Right cardiac atrium (tissue), 5 donors: ENCODE measurements at regions not wholly inside any gene's neighbourhood (a gene's known extent, or its start where the extent isn't known, plus 50 kb on each side); places are given as distances from the start of the nearest gene placed in this dataset.

Experiments
- ATAC-seq, 2 donors: fragments of 200-7000 bp; cut with Tn5 transposase; one replicate each; pipeline versions ENCODE4 v1.8.0 to v1.9.1; 2020; ENCODE audit warnings: moderate library complexity in 2 of 2, mild to moderate bottlenecking in 1 of 2
- DNase-seq, 3 donors: peaks; one replicate each; pipeline ENCODE4 v3.0.0-alpha.2; 2020
- H3K27ac ChIP-seq: one replicate; pipeline ENCODE4 v1.5.1; 2013; ENCODE audit warnings: mild to moderate bottlenecking, low read length, control low read depth, moderate library complexity
- H3K27me3 ChIP-seq: one replicate; pipeline ENCODE4 v1.6.1; 2013; ENCODE audit not compliant: control insufficient read depth, insufficient read depth
- H3K4me1 ChIP-seq: one replicate; pipeline ENCODE4 v1.6.1; 2013; ENCODE audit warnings: low read length; ENCODE audit not compliant: control insufficient read depth, insufficient read depth
- H3K4me3 ChIP-seq: one replicate; pipeline ENCODE4 v1.5.1; 2013; ENCODE audit warnings: low read length, control low read depth
- H3K9me3 ChIP-seq: one replicate; pipeline ENCODE4 v1.6.1; 2013; ENCODE audit warnings: low read length; ENCODE audit not compliant: control insufficient read depth
- WGBS: extraction: QIAGEN DNeasy Blood & Tissue Kit; methylation state at CpG from one replicate; pipeline ENCODE4 v1.1.7; 2013; 5-methylcytosine and 5-hydroxymethylcytosine counted together
- intact Hi-C, 4 donors: fragments of 100-400 bp; cut with DNase I; formaldehyde crosslinking; loops; one replicate each; pipeline versions ENCODE4 v1.11.0 to v1.14.0; 2022 to 2023
- donor health status: healthy with polysubstance abuse.
- donor health status: DM: no; HTN: yes; CAD: no.
- donor health status: DM: no; HTN: no; CAD: no.
- donor health status: DM: no; HTN: yes; CAD: no; lungs with severe emphysema.
- donor health status: DM: yes; HTN: yes; CAD: no.

- Histone ChIP-seq H3K27ac (no peak overlapping the region), H3K4me3 (no peak overlapping the region), H3K27me3 (no peaks in the 10 kb centered on the region), H3K9me3 (no peaks in the 10 kb centered on the region), H3K4me1 (no peaks in the 10 kb centered on the region)
- 88% methylated on average over 3 of the region's 3 CpGs for WGBS
- DNase-seq, result no peak
- intact Hi-C loops, result no loop called here
- ATAC-seq, result no peak
Measured at GRCh38 chr2:40544072-40544471, 92.2 kb upstream of the SLC8A1 start.

- 68% methylated on average over 4 of the region's 4 CpGs for WGBS
- Histone ChIP-seq H3K4me1 (no peaks in the 10 kb centered on the region), H3K4me3 (no peak overlapping the region), H3K9me3 (no peaks in the 10 kb centered on the region), H3K27me3 (no peaks in the 10 kb centered on the region), H3K27ac (no peak overlapping the region)
- no peak for ATAC-seq
- DNase-seq, result no peak
- intact Hi-C loops, result no loop called here
Measured at GRCh38 chr2:40545645-40546044, 93.8 kb upstream of the SLC8A1 start.

- WGBS, result 70% methylated on average over 8 of the region's 8 CpGs
- no peak overlapping the region for H3K4me3 ChIP-seq
- DNase-seq (no peak), ATAC-seq (no peak)
- intact Hi-C loops, result no loop called here
- H3K27me3 ChIP-seq, result no peaks in the 10 kb centered on the region
- H3K9me3 ChIP-seq, result no peaks in the 10 kb centered on the region
- H3K27ac ChIP-seq, result no peak overlapping the region
- H3K4me1 ChIP-seq, result peaks cover 4% of the 10 kb centered on the region
Measured at GRCh38 chr2:40546439-40547191, 94.7 kb upstream of the SLC8A1 start.

GRCh38 chr2:40548521-40548920, 96.6 kb upstream of the SLC8A1 start:
- H3K4me1 ChIP-seq, result peaks cover 5% of the 10 kb centered on the region
- no peak for DNase-seq
- intact Hi-C loops, result no loop called here
- H3K27ac ChIP-seq, result no peak overlapping the region
- ATAC-seq, result no peak
- 98% methylated on average over 1 of the region's 1 CpG for WGBS
- H3K4me3 ChIP-seq, result no peak overlapping the region
- H3K27me3 ChIP-seq, result no peaks in the 10 kb centered on the region
- no peaks in the 10 kb centered on the region for H3K9me3 ChIP-seq

- intact Hi-C loops, result loop anchor here in 2 of 4 donors (5.0 to 10.0 kb wide), 6 partner anchors 95 to 638 kb away; partner anchors contain the start of gene SLC8A1 (in 1 of the 2)
- no peak overlapping the region for H3K27ac ChIP-seq
- WGBS, result 96% methylated on average over 1 of the region's 1 CpG
- DNase-seq (no peak), ATAC-seq (no peak)
- H3K4me1 ChIP-seq, result peaks cover 5% of the 10 kb centered on the region
- H3K4me3 ChIP-seq, result no peak overlapping the region
- H3K9me3 ChIP-seq, result no peaks in the 10 kb centered on the region
- no peaks in the 10 kb centered on the region for H3K27me3 ChIP-seq
Measured at GRCh38 chr2:40550085-40550484, 98.2 kb upstream of the SLC8A1 start.

- no peaks in the 10 kb centered on the region for H3K27me3 ChIP-seq
- H3K4me3 ChIP-seq, result no peak overlapping the region
- H3K27ac ChIP-seq, result no peak overlapping the region
- peak in 1 of 2 donors; percentile 20 for ATAC-seq
- no peaks in the 10 kb centered on the region for H3K9me3 ChIP-seq
- peaks cover 5% of the 10 kb centered on the region for H3K4me1 ChIP-seq
- intact Hi-C loops, result loop anchor here in 2 of 4 donors (5.0 to 10.0 kb wide), 6 partner anchors 96 to 639 kb away; partner anchors contain the start of gene SLC8A1 (in 1 of the 2)
- DNase-seq, result no peak
- 65% methylated on average over 3 of the region's 3 CpGs for WGBS
Measured at GRCh38 chr2:40551081-40551480, 99.2 kb upstream of the SLC8A1 start.

- no peak overlapping the region for H3K27ac ChIP-seq
- WGBS, result 55% methylated on average over 5 of the region's 5 CpGs
- H3K4me3 ChIP-seq, result no peak overlapping the region
Measured at GRCh38 chr2:40554665-40555294, 102.9 kb upstream of the SLC8A1 start.

GRCh38 chr2:40556293-40556692, 104.4 kb upstream of the SLC8A1 start:
- intact Hi-C loops, result loop anchor here in 1 of 4 donors (10.0 kb wide), 4 partner anchors 101 to 641 kb away; partner anchors contain the start of gene SLC8A1
- no peak overlapping the region for H3K27ac ChIP-seq
- ATAC-seq, result no peak
- H3K27me3 ChIP-seq, result no peaks in the 10 kb centered on the region
- WGBS, result 47% methylated on average over 2 of the region's 2 CpGs
- no peak for DNase-seq
- peaks cover 2% of the 10 kb centered on the region for H3K4me1 ChIP-seq
- H3K9me3 ChIP-seq, result no peaks in the 10 kb centered on the region
- H3K4me3 ChIP-seq, result no peak overlapping the region

More at GRCh38 chr2:40554665-40555294, 102.9 kb upstream of the SLC8A1 start:
- no peaks in the 10 kb centered on the region for H3K9me3 ChIP-seq
- DNase-seq, result peak; percentile 58 to 80 (median 59)
- intact Hi-C loops, result loop anchor here in 2 of 4 donors (5.0 to 10.0 kb wide), 6 partner anchors 100 to 642 kb away; partner anchors contain the start of gene SLC8A1 (in 1 of the 2)
- peak; percentile 76 to 86 for ATAC-seq
- no peaks in the 10 kb centered on the region for H3K27me3 ChIP-seq
- H3K4me1 ChIP-seq, result peaks cover 5% of the 10 kb centered on the region

- intact Hi-C loops, result loop anchor here in 1 of 4 donors (10.0 kb wide), 4 partner anchors 102 to 642 kb away; partner anchors contain the start of gene SLC8A1
- no peak for DNase-seq
- Histone ChIP-seq H3K9me3 (no peaks in the 10 kb centered on the region), H3K4me1 (peaks cover 2% of the 10 kb centered on the region), H3K27ac (no peak overlapping the region), H3K27me3 (no peaks in the 10 kb centered on the region), H3K4me3 (no peak overlapping the region)
- 92% methylated on average over 6 of the region's 6 CpGs for WGBS
- no peak for ATAC-seq
Measured at GRCh38 chr2:40556739-40557138, 104.8 kb upstream of the SLC8A1 start.

GRCh38 chr2:40558761-40559160, 106.9 kb upstream of the SLC8A1 start:
- 82% methylated on average over 6 of the region's 6 CpGs for WGBS
- no peak for DNase-seq
- H3K9me3 ChIP-seq, result no peaks in the 10 kb centered on the region
- no peaks in the 10 kb centered on the region for H3K4me1 ChIP-seq
- intact Hi-C loops, result loop anchor here in 1 of 4 donors (10.0 kb wide), 4 partner anchors 104 to 644 kb away; partner anchors contain the start of gene SLC8A1
- no peak overlapping the region for H3K27ac ChIP-seq
- no peaks in the 10 kb centered on the region for H3K27me3 ChIP-seq
- no peak for ATAC-seq
- H3K4me3 ChIP-seq, result no peak overlapping the region

- Histone ChIP-seq H3K9me3 (no peaks in the 10 kb centered on the region), H3K27ac (no peak overlapping the region), H3K4me3 (no peak overlapping the region), H3K4me1 (no peaks in the 10 kb centered on the region), H3K27me3 (no peaks in the 10 kb centered on the region)
- intact Hi-C loops, result loop anchor here in 1 of 4 donors (10.0 kb wide), 4 partner anchors 104 to 644 kb away; partner anchors contain the start of gene SLC8A1
- 96% methylated on average over 2 of the region's 2 CpGs for WGBS
- DNase-seq, result no peak
- ATAC-seq, result no peak
Measured at GRCh38 chr2:40559175-40559574, 107.3 kb upstream of the SLC8A1 start.
